H1 (cell line): ENCODE measurements at regions not wholly inside any gene's neighbourhood (a gene's known extent, or its start where the extent isn't known, plus 50 kb on each side); places are given as distances from the start of the nearest gene placed in this dataset.
"Not testable (repeated sequence)": the region's sequence is repeated elsewhere in the genome, so short reads cannot be mapped to it uniquely, and the experiment has no call there.

ENCODE experiments used
- CTCF ChIA-PET: fragments of 300-600 bp; sonication (Branson Sonifier 250); formaldehyde crosslinking; loops from one replicate; lab custom pipeline; 2021; ENCODE audit not compliant: partially characterized antibody; lab: Charles Lee
- POLR2A ChIA-PET: fragments of 300-600 bp; sonication (Branson Sonifier 250); formaldehyde crosslinking; loops from one replicate; lab custom pipeline; 2021; ENCODE audit warnings: inconsistent platforms; ENCODE audit not compliant: partially characterized antibody; lab: Charles Lee
- DNase-seq, 2 experiments: peaks; one replicate each; pipeline versions ENCODE4 v3.0.0 to v3.0.0-alpha.2; 2010 to 2022; ENCODE audit warnings: low spot score in 2 of 2, low read depth in 1 of 2, mixed read lengths in 1 of 2
- FAIRE-seq: peaks from 2 replicates; lab custom pipeline; 2011; peaks lifted over from hg19 to GRCh38; lab: Jason Lieb, UNC
- H2AFZ ChIP-seq: 2 replicates; pipeline ENCODE4 v1.8.1; 2012; ENCODE audit warnings: low read length, inconsistent platforms
- H2AK5ac ChIP-seq: 2 replicates; pipeline ENCODE4 v1.6.1; 2013; ENCODE audit warnings: low read depth, low read length
- H2BK120ac ChIP-seq: replicated peaks from 2 replicates; pipeline ENCODE3; 2013; ENCODE audit warnings: low read depth, low read length, inconsistent platforms
- H2BK12ac ChIP-seq: 2 replicates; pipeline ENCODE4 v1.6.1; 2013; ENCODE audit warnings: low read depth, low read length
- H2BK15ac ChIP-seq: 2 replicates; pipeline ENCODE4 v1.6.1; 2013; ENCODE audit warnings: low read length
- H2BK20ac ChIP-seq: 2 replicates; pipeline ENCODE4 v1.6.1; 2013; ENCODE audit warnings: low read length
- H2BK5ac ChIP-seq: 2 replicates; pipeline ENCODE4 v1.6.1; 2013; ENCODE audit warnings: low read depth, low read length
- H3K14ac ChIP-seq: 2 replicates; pipeline ENCODE4 v1.6.1; 2013; ENCODE audit warnings: inconsistent platforms; ENCODE audit not compliant: insufficient read length
- H3K18ac ChIP-seq: 2 replicates; pipeline ENCODE4 v1.6.1; 2013; ENCODE audit warnings: low read length; ENCODE audit errors: extremely low read depth
- H3K23ac ChIP-seq: 2 replicates; pipeline ENCODE4 v1.6.1; 2013; ENCODE audit warnings: inconsistent platforms; ENCODE audit not compliant: insufficient read length
- H3K23me2 ChIP-seq: 2 replicates; pipeline ENCODE4 v1.6.1; 2013; ENCODE audit warnings: low read depth, low read length
- H3K27ac ChIP-seq: 2 replicates; pipeline ENCODE4 v1.6.1; 2011; ENCODE audit warnings: low read depth, low read length, inconsistent platforms
- H3K27me3 ChIP-seq, 4 experiments: replicated peaks in 1 of 4; 1 replicate in 1 of 4; 2 replicates in 3 of 4; pipeline versions ENCODE4 v1.6.1 to v1.8.1; 2011 to 2013; ENCODE audit warnings: low read length in 3 of 4, mild to moderate bottlenecking in 3 of 4, inconsistent platforms in 2 of 4, mixed read lengths in 2 of 4, moderate library complexity in 1 of 4; ENCODE audit not compliant: control insufficient read depth in 3 of 4, insufficient read depth in 3 of 4; ENCODE audit errors: extremely low read depth in 1 of 4
- H3K36me3 ChIP-seq, 4 experiments: 2 replicates each; pipeline versions ENCODE4 v1.6.1 to v1.8.1; 2011 to 2013; ENCODE audit warnings: mild to moderate bottlenecking in 4 of 4, low read length in 3 of 4, moderate library complexity in 2 of 4, control low read depth in 1 of 4, inconsistent platforms in 1 of 4; ENCODE audit not compliant: insufficient read depth in 4 of 4, control insufficient read depth in 2 of 4
- H3K4ac ChIP-seq: replicated peaks from 2 replicates; pipeline ENCODE3; 2013; ENCODE audit warnings: low read length, low read depth, mixed read lengths, inconsistent platforms; ENCODE audit not compliant: insufficient read length
- H3K4me1 ChIP-seq, 4 experiments: replicated peaks in 1 of 4; 1 replicate in 1 of 4; 2 replicates in 3 of 4; pipeline versions ENCODE4 v1.6.1 to v1.8.1; 2011 to 2013; ENCODE audit warnings: low read length in 3 of 4, inconsistent platforms in 2 of 4, mixed read lengths in 1 of 4; ENCODE audit not compliant: insufficient read depth in 4 of 4, control insufficient read depth in 3 of 4
- H3K4me2 ChIP-seq, 2 experiments: 2 replicates each; pipeline versions ENCODE4 v1.6.1 to v1.8.1; 2011 to 2013; ENCODE audit warnings: low read depth in 2 of 2, low read length in 2 of 2, control low read depth in 1 of 2, inconsistent platforms in 1 of 2, mild to moderate bottlenecking in 1 of 2; ENCODE audit not compliant: insufficient read depth in 1 of 2
- H3K4me3 ChIP-seq, 4 experiments: fragments of 200-600, 300-600 bp in 1 of 4; sonication (generic), shearing (Covaris generic), sonication (Bioruptor Twin) in 1 of 4; 2 replicates each; pipeline versions ENCODE4 v1.5.1 to v1.8.1; 2011 to 2016; ENCODE audit warnings: low read length in 4 of 4, low read depth in 3 of 4, control low read depth in 2 of 4, inconsistent platforms in 2 of 4, mild to moderate bottlenecking in 2 of 4, mixed read lengths in 1 of 4, moderate library complexity in 1 of 4; ENCODE audit not compliant: insufficient read depth in 2 of 4; ENCODE audit errors: extremely low read depth in 1 of 4
- H3K56ac ChIP-seq: replicated peaks from 2 replicates; pipeline ENCODE3; 2013; ENCODE audit warnings: low read depth, mild to moderate bottlenecking, mixed read lengths, low read length, inconsistent platforms; ENCODE audit not compliant: insufficient read length
- H3K79me1 ChIP-seq: 2 replicates; pipeline ENCODE4 v1.6.1; 2013; ENCODE audit warnings: low read depth, low read length, control low read depth
- H3K79me2 ChIP-seq, 2 experiments: 2 replicates each; pipeline versions ENCODE4 v1.6.1 to v1.8.1; 2012 to 2013; ENCODE audit warnings: low read length in 2 of 2, mild to moderate bottlenecking in 2 of 2, inconsistent platforms in 1 of 2; ENCODE audit not compliant: insufficient read depth in 2 of 2, control insufficient read depth in 1 of 2
- H3K9ac ChIP-seq, 4 experiments: replicated peaks in 1 of 4; 1 replicate in 1 of 4; 2 replicates in 3 of 4; pipeline versions ENCODE4 v1.6.1 to v1.8.1; 2011 to 2013; ENCODE audit warnings: low read depth in 3 of 4, low read length in 3 of 4, control low read depth in 2 of 4, mild to moderate bottlenecking in 2 of 4, moderate library complexity in 2 of 4, inconsistent platforms in 1 of 4; ENCODE audit errors: extremely low read depth in 1 of 4
- H3K9me3 ChIP-seq, 2 experiments: 2 replicates each; pipeline versions ENCODE4 v1.6.1 to v1.8.1; 2012 to 2013; ENCODE audit warnings: mild to moderate bottlenecking in 2 of 2, moderate library complexity in 2 of 2, control low read depth in 1 of 2, inconsistent platforms in 1 of 2, low read depth in 1 of 2, low read length in 1 of 2, mixed read lengths in 1 of 2; ENCODE audit not compliant: insufficient read depth in 2 of 2
- H4K20me1 ChIP-seq, 2 experiments: replicated peaks in 1 of 2; 2 replicates each; pipeline versions ENCODE3 to v1.8.1; 2011 to 2013; ENCODE audit warnings: inconsistent platforms in 2 of 2, low read length in 2 of 2, mild to moderate bottlenecking in 1 of 2; ENCODE audit not compliant: insufficient read depth in 2 of 2, control insufficient read depth in 1 of 2
- H4K5ac ChIP-seq: 2 replicates; pipeline ENCODE4 v1.6.1; 2013; ENCODE audit warnings: low read length, low read depth, mixed read lengths, inconsistent platforms; ENCODE audit not compliant: insufficient read length
- H4K8ac ChIP-seq: 2 replicates; pipeline ENCODE4 v1.8.0; 2013; ENCODE audit warnings: mild to moderate bottlenecking, moderate library complexity, low read length, inconsistent platforms; ENCODE audit not compliant: insufficient read depth; ENCODE audit errors: extremely low read depth
- H4K91ac ChIP-seq: replicated peaks from 2 replicates; pipeline ENCODE3; 2013; ENCODE audit warnings: low read length, mixed read lengths, inconsistent platforms; ENCODE audit not compliant: insufficient read length
- WGBS, 2 experiments: shearing (Covaris generic) in 1 of 2; methylation state at CpG; one replicate each; pipeline versions ENCODE4 v1.1.6 to v1.1.7; 2013 to 2015; ENCODE audit warnings: low lambda C conversion rate in 2 of 2, mixed read lengths in 2 of 2, inconsistent platforms in 1 of 2, low coverage in 1 of 2, missing lambda C conversion rate in 1 of 2; ENCODE audit not compliant: insufficient replicate concordance in 2 of 2, insufficient coverage in 1 of 2, insufficient read length in 1 of 2; ENCODE audit errors: extremely low coverage in 1 of 2, missing lambda C conversion rate in 1 of 2; 5-methylcytosine and 5-hydroxymethylcytosine counted together

DNA sequence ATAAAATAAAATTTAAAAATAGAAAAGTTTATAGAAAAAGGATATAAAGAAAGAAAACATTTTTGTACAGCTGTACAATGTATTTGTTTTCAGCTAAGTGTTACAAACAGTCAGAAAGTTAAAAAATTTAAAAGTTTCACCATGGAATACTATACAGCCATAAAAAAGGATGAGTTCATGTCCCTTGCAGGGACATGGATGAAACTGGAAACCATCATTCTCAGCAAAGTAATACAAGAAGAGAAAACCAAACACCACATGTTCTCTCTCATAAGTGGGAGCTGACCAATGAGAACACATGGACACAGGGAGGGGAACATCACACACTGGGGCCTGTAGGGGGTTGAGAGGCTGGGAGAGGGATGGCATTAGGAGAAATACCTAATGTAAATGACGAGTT is 229.9 kb upstream of the MCHR2 start:
- H2BK15ac ChIP-seq, H3K14ac ChIP-seq, H3K4ac ChIP-seq, H4K91ac ChIP-seq, H3K79me1 ChIP-seq, DNase-seq, H3K36me3 ChIP-seq, H3K27ac ChIP-seq, H2AK5ac ChIP-seq, H3K79me2 ChIP-seq, H2AFZ ChIP-seq, POLR2A ChIA-PET, H4K5ac ChIP-seq, H2BK20ac ChIP-seq, H3K56ac ChIP-seq, H3K9me3 ChIP-seq, H2BK5ac ChIP-seq, H3K23me2 ChIP-seq, H3K27me3 ChIP-seq, FAIRE-seq, H3K4me3 ChIP-seq, H3K4me2 ChIP-seq, H3K18ac ChIP-seq, H4K20me1 ChIP-seq, H3K23ac ChIP-seq, H2BK12ac ChIP-seq, H3K4me1 ChIP-seq, H4K8ac ChIP-seq, H3K9ac ChIP-seq, H2BK120ac ChIP-seq: not testable (repeated sequence)
- WGBS, 2 experiments: 100% methylated on average over 1 of the region's 1 CpG; no CpG with 5 or more reads in 1 of the 2 experiments
- CTCF ChIA-PET: interaction anchor here (0.8 to 2.2 kb wide), 4 partner anchors 23 to 237 kb away, joined by 3 to 7 read pairs (median 3); no protein-coding TSS in a partner anchor
